Endothelial cell of umbilical vein (primary cell): ENCODE measurements at regions not wholly inside any gene's neighbourhood (a gene's known extent, or its start where the extent isn't known, plus 50 kb on each side); places are given as distances from the start of the nearest gene placed in this dataset.

Experiments
- BruUV-seq: library from RNA; stranded (reverse); fragments of 400-500 nt; replicated peaks from 2 replicates; lab custom pipeline; 2021; lab: Mats Ljungman, UMichigan
- CTCF ChIA-PET: fragments of 300-600, 350-600 bp; sonication (Branson Sonifier 250); formaldehyde crosslinking; loops from one replicate; lab custom pipeline; 2021; ENCODE audit warnings: antibody characterized with exemption, inconsistent platforms; lab: Charles Lee
- POLR2A ChIA-PET: fragments of 300-600, 350-600 bp; sonication (Branson Sonifier 250); formaldehyde crosslinking; loops from one replicate; lab custom pipeline; 2021; ENCODE audit warnings: antibody characterized with exemption, inconsistent platforms; lab: Charles Lee
- DNase-seq: peaks from one replicate; pipeline ENCODE4 v3.0.0-alpha.2; 2011; ENCODE audit warnings: low read depth, low spot score
- FAIRE-seq: peaks from 2 replicates; lab custom pipeline; 2011; peaks lifted over from hg19 to GRCh38; lab: Jason Lieb, UNC
- H2AFZ ChIP-seq: 2 replicates; pipeline ENCODE4 v1.6.0; 2012; ENCODE audit warnings: low read depth, low read length, control low read depth, inconsistent platforms
- H3K27ac ChIP-seq: 2 replicates; pipeline ENCODE4 v1.5.1; 2011; ENCODE audit warnings: low read depth, mild to moderate bottlenecking, control low read depth, low read length, moderate library complexity; ENCODE audit not compliant: insufficient read depth
- H3K27me3 ChIP-seq, 2 experiments: 2 replicates each; pipeline versions ENCODE4 v1.6.0 to v1.6.1; 2011; ENCODE audit warnings: low read length in 2 of 2, mixed read lengths in 1 of 2; ENCODE audit not compliant: control insufficient read depth in 2 of 2, insufficient read depth in 2 of 2
- H3K36me3 ChIP-seq, 2 experiments: 2 replicates in 1 of 2; 3 replicates in 1 of 2; pipeline ENCODE4 v1.5.1; 2011; ENCODE audit warnings: low read length in 2 of 2, mild to moderate bottlenecking in 1 of 2, moderate library complexity in 1 of 2; ENCODE audit not compliant: control insufficient read depth in 2 of 2, insufficient read depth in 2 of 2; ENCODE audit errors: extremely low read depth in 1 of 2
- H3K4me1 ChIP-seq: 3 replicates; pipeline ENCODE4 v1.5.1; 2011; ENCODE audit warnings: mild to moderate bottlenecking, low read length; ENCODE audit not compliant: control insufficient read depth, insufficient read depth; ENCODE audit errors: extremely low read depth
- H3K4me2 ChIP-seq: 2 replicates; pipeline ENCODE4 v1.6.1; 2011; ENCODE audit warnings: low read length, control low read depth, mixed read lengths; ENCODE audit not compliant: insufficient read depth
- H3K4me3 ChIP-seq, 3 experiments: fragments of 200-600 bp in 1 of 3; sonication (generic), shearing (Covaris generic) in 1 of 3; replicated peaks in 1 of 3; 2 replicates each; pipeline ENCODE4 v1.5.1; 2011 to 2016; ENCODE audit warnings: control low read depth in 3 of 3, low read length in 3 of 3, mild to moderate bottlenecking in 2 of 3, inconsistent platforms in 1 of 3, low read depth in 1 of 3, moderate library complexity in 1 of 3; ENCODE audit not compliant: insufficient read depth in 1 of 3
- H3K79me2 ChIP-seq: 2 replicates; pipeline ENCODE4 v1.6.0; 2012; ENCODE audit warnings: low read length, inconsistent platforms; ENCODE audit not compliant: control insufficient read depth, insufficient read depth
- H3K9ac ChIP-seq: replicated peaks from 2 replicates; pipeline ENCODE3; 2011; ENCODE audit warnings: low read length, control low read depth; ENCODE audit not compliant: insufficient read depth; ENCODE audit errors: extremely low read depth
- H3K9me1 ChIP-seq: replicated peaks from 3 replicates; pipeline ENCODE4 v1.6.0; 2011; ENCODE audit warnings: mild to moderate bottlenecking, low read length; ENCODE audit not compliant: control insufficient read depth, insufficient read depth; ENCODE audit errors: extremely low read depth
- H3K9me3 ChIP-seq: replicated peaks from 2 replicates; pipeline ENCODE4 v1.5.1; 2012; ENCODE audit warnings: low read length, inconsistent platforms; ENCODE audit not compliant: control insufficient read depth, insufficient read depth
- H4K20me1 ChIP-seq: replicated peaks from 2 replicates; pipeline ENCODE3; 2011; ENCODE audit warnings: mild to moderate bottlenecking, low read length; ENCODE audit not compliant: control insufficient read depth, insufficient read depth; ENCODE audit errors: extremely low read depth
- EZH2 ChIP-seq: IDR thresholded peaks from 2 replicates; pipeline ENCODE4 v1.6.1; 2012; ENCODE audit warnings: borderline replicate concordance, low read depth, mild to moderate bottlenecking, moderate library complexity, low read length, inconsistent platforms; ENCODE audit not compliant: severe bottlenecking
- FOS ChIP-seq: IDR thresholded peaks from 2 replicates; pipeline ENCODE4 v1.6.1; 2011; ENCODE audit warnings: mild to moderate bottlenecking, low read length, moderate library complexity, borderline replicate concordance; ENCODE audit not compliant: insufficient read depth
- GATA2 ChIP-seq: IDR thresholded peaks from 2 replicates; pipeline ENCODE4 v1.7.0; 2011; ENCODE audit warnings: low read depth, mild to moderate bottlenecking, moderate library complexity, mixed read lengths, low read length; ENCODE audit not compliant: insufficient read length, insufficient read depth
- JUN ChIP-seq: IDR thresholded peaks from 2 replicates; pipeline ENCODE4 v1.6.1; 2011; ENCODE audit warnings: borderline replicate concordance, low read depth; ENCODE audit not compliant: insufficient read length, insufficient read depth
- MYC ChIP-seq: IDR thresholded peaks from one replicate; pipeline ENCODE4 v1.6.1; 2011; ENCODE audit warnings: mild to moderate bottlenecking, low read depth, low read length
- POLR2A ChIP-seq: IDR thresholded peaks from 2 replicates; pipeline ENCODE4 v1.6.1; 2012; ENCODE audit warnings: low read depth, mild to moderate bottlenecking, control low read depth, low read length
- POLR2AphosphoS5 ChIP-seq: IDR thresholded peaks from 2 replicates; pipeline ENCODE4 v1.6.1; 2012; ENCODE audit warnings: low read depth, mild to moderate bottlenecking, control low read depth, low read length, moderate library complexity; ENCODE audit not compliant: insufficient read depth
- dilution Hi-C: fragments of 300-500 bp; cut with MboI; formaldehyde crosslinking; loops from one replicate; pipeline ENCODE4 v1.15.0; 2019; ENCODE audit warnings: low sequenced_read_pairs; ENCODE audit not compliant: extremely low pct_ligation_motif_present
- intact Hi-C: fragments of 100-400 bp; cut with micrococcal nuclease; formaldehyde crosslinking; loops from one replicate; pipeline ENCODE4 v1.10.0; 2022
- TF ChIP-seq, protein P1 (sequence below): IDR thresholded peaks from 2 replicates; pipeline ENCODE4 v1.6.1; 2011; ENCODE audit not compliant: insufficient read depth, insufficient read length
- TF ChIP-seq, protein P2 (sequence below), 2 donors: IDR thresholded peaks; 1 replicate in 1 of 2; 2 replicates in 1 of 2; pipeline ENCODE4 v1.5.1; 2011; ENCODE audit warnings: low read length in 2 of 2, mild to moderate bottlenecking in 2 of 2, moderate library complexity in 2 of 2, control low read depth in 1 of 2, inconsistent platforms in 1 of 2, low read depth in 1 of 2; ENCODE audit not compliant: insufficient read depth in 1 of 2; ENCODE audit errors: extremely low read depth in 1 of 2

DNA sequence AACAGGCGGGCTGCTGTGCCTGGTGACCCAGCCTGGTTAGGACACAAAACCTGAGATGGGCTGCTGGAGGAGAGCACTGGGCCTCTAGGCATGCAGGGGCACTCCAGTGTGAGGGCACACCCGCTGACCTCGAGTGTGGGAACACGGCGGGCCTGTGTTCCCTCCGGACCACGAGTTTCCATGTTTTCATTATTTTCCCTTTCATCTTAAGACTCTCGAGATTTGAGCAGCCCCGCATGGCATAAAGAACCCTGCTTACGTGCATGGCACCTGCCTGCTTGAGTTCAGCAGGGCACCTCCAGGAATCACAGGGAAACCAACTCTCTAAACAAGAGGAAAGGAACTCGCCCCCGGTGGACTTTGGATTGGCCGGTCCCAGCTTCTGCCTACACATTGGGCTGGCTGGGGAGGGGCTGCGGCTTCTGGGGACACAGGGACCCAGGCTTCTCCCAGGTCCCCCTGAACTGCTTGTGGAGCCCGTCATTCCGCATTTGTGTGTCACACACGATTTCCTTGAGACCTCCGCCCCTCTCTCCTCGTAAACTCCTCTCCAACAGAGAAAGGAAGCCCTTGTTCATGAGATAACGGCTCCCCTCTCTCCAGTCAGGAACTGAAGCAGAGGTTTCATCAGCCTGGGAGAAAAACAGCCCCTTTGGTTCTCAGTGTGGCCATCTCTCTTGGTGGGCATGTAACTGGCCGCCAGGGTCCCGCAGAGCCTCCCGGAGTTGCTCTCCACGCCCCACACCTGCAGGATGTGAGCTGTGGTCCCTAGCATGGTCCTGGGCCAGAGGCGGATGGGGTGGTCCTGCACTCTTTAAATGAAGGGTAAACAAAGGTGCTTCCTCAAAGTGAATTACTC is 181.8 kb downstream of the TTLL2 start:
- BruUV-seq, result no TSS peak
- H3K4me2 ChIP-seq, result no peak overlapping the region
- H3K9me3 ChIP-seq, result no peaks in the 10 kb centered on the region
- H4K20me1 ChIP-seq, result no peaks in the 10 kb centered on the region
- CTCF ChIA-PET, result no interaction called here
- no peak for FAIRE-seq
- intact Hi-C loops (no loop called here), dilution Hi-C loops (no loop called here)
- no peaks in the 10 kb centered on the region for H3K27me3 ChIP-seq
- DNase-seq, result no peak
- POLR2A ChIA-PET, result no interaction called here
- no peaks in the 10 kb centered on the region for H3K36me3 ChIP-seq
- no peaks in the 10 kb centered on the region for H3K79me2 ChIP-seq
- no peaks in the 10 kb centered on the region for H3K9me1 ChIP-seq
- no peak overlapping the region for H2AFZ ChIP-seq
- no peaks in the 10 kb centered on the region for H3K4me1 ChIP-seq
- no peak overlapping the region for H3K4me3 ChIP-seq
- H3K9ac ChIP-seq, result no peak overlapping the region
- TF ChIP-seq JUN (no peak), POLR2AphosphoS5 (no peak), EZH2 (no peak), POLR2A (no peak), GATA2 (no peak), MYC (no peak), FOS (no peak)
- TF ChIP-seq, protein P1, sequence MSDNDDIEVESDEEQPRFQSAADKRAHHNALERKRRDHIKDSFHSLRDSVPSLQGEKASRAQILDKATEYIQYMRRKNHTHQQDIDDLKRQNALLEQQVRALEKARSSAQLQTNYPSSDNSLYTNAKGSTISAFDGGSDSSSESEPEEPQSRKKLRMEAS, result no peak
- TF ChIP-seq, protein P2, sequence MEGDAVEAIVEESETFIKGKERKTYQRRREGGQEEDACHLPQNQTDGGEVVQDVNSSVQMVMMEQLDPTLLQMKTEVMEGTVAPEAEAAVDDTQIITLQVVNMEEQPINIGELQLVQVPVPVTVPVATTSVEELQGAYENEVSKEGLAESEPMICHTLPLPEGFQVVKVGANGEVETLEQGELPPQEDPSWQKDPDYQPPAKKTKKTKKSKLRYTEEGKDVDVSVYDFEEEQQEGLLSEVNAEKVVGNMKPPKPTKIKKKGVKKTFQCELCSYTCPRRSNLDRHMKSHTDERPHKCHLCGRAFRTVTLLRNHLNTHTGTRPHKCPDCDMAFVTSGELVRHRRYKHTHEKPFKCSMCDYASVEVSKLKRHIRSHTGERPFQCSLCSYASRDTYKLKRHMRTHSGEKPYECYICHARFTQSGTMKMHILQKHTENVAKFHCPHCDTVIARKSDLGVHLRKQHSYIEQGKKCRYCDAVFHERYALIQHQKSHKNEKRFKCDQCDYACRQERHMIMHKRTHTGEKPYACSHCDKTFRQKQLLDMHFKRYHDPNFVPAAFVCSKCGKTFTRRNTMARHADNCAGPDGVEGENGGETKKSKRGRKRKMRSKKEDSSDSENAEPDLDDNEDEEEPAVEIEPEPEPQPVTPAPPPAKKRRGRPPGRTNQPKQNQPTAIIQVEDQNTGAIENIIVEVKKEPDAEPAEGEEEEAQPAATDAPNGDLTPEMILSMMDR (IDR thresholded peaks at IDR 0.05; ENCODE audit: extremely low read depth in 1 of 2, insufficient read depth in 1 of 2, low read depth in 1 of 2, low read length in 2 of 2), result no peak
- H3K27ac ChIP-seq, result no peak overlapping the region
